ENCODE measurements at regions not wholly inside any gene's neighbourhood (a gene's known extent, or its start where the extent isn't known, plus 50 kb on each side); places are given as distances from the start of the nearest gene placed in this dataset.

- Mint-ChIP-seq H3K4me3 (no peak overlapping the region), H3K27me3 (ENCODE audit: low read depth) (peaks cover 20% of the 10 kb centered on the region), H3K27ac (no peak overlapping the region), H3K9me3 (no peaks in the 10 kb centered on the region), H3K4me1 (ENCODE audit: low read depth) (peaks cover 13% of the 10 kb centered on the region), H3K36me3 (ENCODE audit: insufficient read depth in 2 of 2) (no peaks in the 10 kb centered on the region)
- ATAC-seq (replicated peaks in 1 of 2) = no peak
- no peak for DNase-seq
Measured at GRCh38 chr1:84759756-84760155, 69.5 kb upstream of the SSX2IP start.

- ATAC-seq (replicated peaks in 1 of 2) = peak in 1 of 2 donors; percentile 37
- Mint-ChIP-seq H3K36me3 (ENCODE audit: insufficient read depth in 2 of 2) (no peaks in the 10 kb centered on the region), H3K27me3 (ENCODE audit: low read depth) (peaks cover 19% of the 10 kb centered on the region), H3K4me3 (peak overlapping the region; percentile 7 to 78), H3K4me1 (ENCODE audit: low read depth) (peaks cover 13% of the 10 kb centered on the region), H3K9me3 (no peaks in the 10 kb centered on the region), H3K27ac (no peak overlapping the region)
- peak in 1 of 2 donors; percentile 18 for DNase-seq
Measured at GRCh38 chr1:84758968-84759491, 68.8 kb upstream of the SSX2IP start.

- Mint-ChIP-seq H3K4me3 (peak overlapping the region in 1 of 2 donors; percentile 78), H3K27ac (no peak overlapping the region)
Measured at GRCh38 chr1:84758476-84758875, 68.2 kb upstream of the SSX2IP start.

GRCh38 chr1:84757301-84757700 lies 67.0 kb upstream of the SSX2IP start:
- H3K36me3 Mint-ChIP-seq (ENCODE audit: insufficient read depth in 2 of 2) = no peaks in the 10 kb centered on the region
- DNase-seq (no peak), ATAC-seq (replicated peaks in 1 of 2) (no peak)
- H3K4me3 Mint-ChIP-seq = no peak overlapping the region
- H3K27me3 Mint-ChIP-seq (ENCODE audit: low read depth) = peaks cover 20% of the 10 kb centered on the region
- H3K9me3 Mint-ChIP-seq = no peaks in the 10 kb centered on the region
- peaks cover 13% of the 10 kb centered on the region for H3K4me1 Mint-ChIP-seq (ENCODE audit: low read depth)
- H3K27ac Mint-ChIP-seq = no peak overlapping the region

More at GRCh38 chr1:84758476-84758875, 68.2 kb upstream of the SSX2IP start:
- no peak for ATAC-seq (replicated peaks in 1 of 2)
- Mint-ChIP-seq H3K4me1 (ENCODE audit: low read depth) (peaks cover 13% of the 10 kb centered on the region), H3K36me3 (ENCODE audit: insufficient read depth in 2 of 2) (no peaks in the 10 kb centered on the region), H3K9me3 (no peaks in the 10 kb centered on the region), H3K27me3 (ENCODE audit: low read depth) (peaks cover 21% of the 10 kb centered on the region)
- DNase-seq = no peak

- H3K9me3 Mint-ChIP-seq = no peaks in the 10 kb centered on the region
- peaks cover 20% of the 10 kb centered on the region for H3K27me3 Mint-ChIP-seq (ENCODE audit: low read depth)
- H3K4me3 Mint-ChIP-seq = no peak overlapping the region
- no peaks in the 10 kb centered on the region for H3K36me3 Mint-ChIP-seq (ENCODE audit: insufficient read depth in 2 of 2)
- peaks cover 13% of the 10 kb centered on the region for H3K4me1 Mint-ChIP-seq (ENCODE audit: low read depth)
- H3K27ac Mint-ChIP-seq = no peak overlapping the region
- no peak for DNase-seq
- no peak for ATAC-seq (replicated peaks in 1 of 2)
Measured at GRCh38 chr1:84756455-84757082, 66.3 kb upstream of the SSX2IP start.

GRCh38 chr1:84756001-84756400 lies 65.7 kb upstream of the SSX2IP start:
- H3K9me3 Mint-ChIP-seq = no peaks in the 10 kb centered on the region
- H3K4me1 Mint-ChIP-seq (ENCODE audit: low read depth) = peaks cover 13% of the 10 kb centered on the region
- no peak overlapping the region for H3K4me3 Mint-ChIP-seq
- ATAC-seq (replicated peaks in 1 of 2) = no peak
- H3K36me3 Mint-ChIP-seq (ENCODE audit: insufficient read depth in 2 of 2) = no peaks in the 10 kb centered on the region
- peaks cover 25% of the 10 kb centered on the region for H3K27me3 Mint-ChIP-seq (ENCODE audit: low read depth)
- H3K27ac Mint-ChIP-seq = no peak overlapping the region
- no peak for DNase-seq

- H3K4me3 Mint-ChIP-seq = no peak overlapping the region
Measured at GRCh38 chr1:84755216-84755615, 65.0 kb upstream of the SSX2IP start.

GRCh38 chr1:84754386-84754703 lies 64.1 kb upstream of the SSX2IP start:
- DNase-seq (no peak), ATAC-seq (replicated peaks in 1 of 2) (no peak)
- Mint-ChIP-seq H3K27ac (no peak overlapping the region), H3K9me3 (no peaks in the 10 kb centered on the region), H3K4me3 (no peak overlapping the region), H3K4me1 (ENCODE audit: low read depth) (peaks cover 16% of the 10 kb centered on the region), H3K36me3 (ENCODE audit: insufficient read depth in 2 of 2) (no peaks in the 10 kb centered on the region), H3K27me3 (ENCODE audit: low read depth) (peaks cover 29% of the 10 kb centered on the region)

More at GRCh38 chr1:84755216-84755615, 65.0 kb upstream of the SSX2IP start:
- ATAC-seq (replicated peaks in 1 of 2) (no peak), DNase-seq (no peak)
- Mint-ChIP-seq H3K9me3 (no peaks in the 10 kb centered on the region), H3K27ac (no peak overlapping the region), H3K36me3 (ENCODE audit: insufficient read depth in 2 of 2) (no peaks in the 10 kb centered on the region), H3K4me1 (ENCODE audit: low read depth) (peaks cover 13% of the 10 kb centered on the region), H3K27me3 (ENCODE audit: low read depth) (peaks cover 33% of the 10 kb centered on the region)

- DNase-seq (peak; percentile 69 to 80), ATAC-seq (replicated peaks in 1 of 2) (peak; percentile 84 to 91)
- no peak overlapping the region for H3K4me3 Mint-ChIP-seq
- H3K4me1 Mint-ChIP-seq (ENCODE audit: low read depth) = peaks cover 16% of the 10 kb centered on the region
- peaks cover 23% of the 10 kb centered on the region for H3K27me3 Mint-ChIP-seq (ENCODE audit: low read depth)
- no peak overlapping the region for H3K27ac Mint-ChIP-seq
- no peaks in the 10 kb centered on the region for H3K9me3 Mint-ChIP-seq
- H3K36me3 Mint-ChIP-seq (ENCODE audit: insufficient read depth in 2 of 2) = no peaks in the 10 kb centered on the region
Measured at GRCh38 chr1:84753516-84754385, 63.5 kb upstream of the SSX2IP start.

GRCh38 chr1:84750110-84750730 lies 60.0 kb upstream of the SSX2IP start:
- DNase-seq = no peak
- Mint-ChIP-seq H3K36me3 (ENCODE audit: insufficient read depth in 2 of 2) (peaks cover 0 to 1% of the 10 kb centered on the region in 2 donors), H3K9me3 (no peaks in the 10 kb centered on the region), H3K27me3 (ENCODE audit: low read depth) (peaks cover 23% of the 10 kb centered on the region), H3K4me3 (no peak overlapping the region), H3K27ac (no peak overlapping the region), H3K4me1 (ENCODE audit: low read depth) (peaks cover 12% of the 10 kb centered on the region)
- no peak for ATAC-seq (replicated peaks in 1 of 2)

GRCh38 chr1:84749427-84749826 lies 59.2 kb upstream of the SSX2IP start:
- Mint-ChIP-seq H3K36me3 (ENCODE audit: insufficient read depth in 2 of 2) (peaks cover 0 to 1% of the 10 kb centered on the region in 2 donors), H3K27ac (no peak overlapping the region), H3K4me3 (no peak overlapping the region), H3K27me3 (ENCODE audit: low read depth) (peaks cover 23% of the 10 kb centered on the region), H3K4me1 (ENCODE audit: low read depth) (peaks cover 12% of the 10 kb centered on the region), H3K9me3 (no peaks in the 10 kb centered on the region)
- peak; percentile 60 to 84 for ATAC-seq (replicated peaks in 1 of 2)
- DNase-seq = no peak

GRCh38 chr1:84748364-84748763 lies 58.1 kb upstream of the SSX2IP start:
- Mint-ChIP-seq H3K4me1 (ENCODE audit: low read depth) (peaks cover 15% of the 10 kb centered on the region), H3K27ac (no peak overlapping the region)

GRCh38 chr1:84745857-84746256 lies 55.6 kb upstream of the SSX2IP start:
- no peak for ATAC-seq (replicated peaks in 1 of 2)

More at GRCh38 chr1:84748364-84748763, 58.1 kb upstream of the SSX2IP start:
- H3K4me3 Mint-ChIP-seq = no peak overlapping the region
- H3K36me3 Mint-ChIP-seq (ENCODE audit: insufficient read depth in 2 of 2) = peaks cover 0 to 1% of the 10 kb centered on the region in 2 donors
- H3K9me3 Mint-ChIP-seq = no peaks in the 10 kb centered on the region
- ATAC-seq (replicated peaks in 1 of 2) = no peak
- H3K27me3 Mint-ChIP-seq (ENCODE audit: low read depth) = peaks cover 20% of the 10 kb centered on the region
- DNase-seq = no peak

More at GRCh38 chr1:84745857-84746256, 55.6 kb upstream of the SSX2IP start:
- DNase-seq = no peak
- peaks cover 33% of the 10 kb centered on the region for H3K4me1 Mint-ChIP-seq (ENCODE audit: low read depth)
- H3K27ac Mint-ChIP-seq = no peak overlapping the region
- H3K27me3 Mint-ChIP-seq (ENCODE audit: low read depth) = peaks cover 9% of the 10 kb centered on the region
- H3K36me3 Mint-ChIP-seq (ENCODE audit: insufficient read depth in 2 of 2) = peaks cover 0 to 3% of the 10 kb centered on the region in 2 donors
- no peak overlapping the region for H3K4me3 Mint-ChIP-seq
- H3K9me3 Mint-ChIP-seq = no peaks in the 10 kb centered on the region

Measured in activated T-cell treated with anti-CD3 and anti-CD28 coated beads, Interleukin-2, amount 50 U/mL, for 72 hours (primary cell).